HK-2 (cell line): ENCODE measurements at regions not wholly inside any gene's neighbourhood (a gene's known extent, or its start where the extent isn't known, plus 50 kb on each side); places are given as distances from the start of the nearest gene placed in this dataset.

Experiments
- DNase-seq: peaks from one replicate; pipeline ENCODE4 v3.0.0-alpha.2; 2018; ENCODE audit not compliant: unreplicated experiment

GRCh38 chr11:25961539-25961938 is 370.4 kb upstream of the ANO3 start:
- no peak for DNase-seq

DNA sequence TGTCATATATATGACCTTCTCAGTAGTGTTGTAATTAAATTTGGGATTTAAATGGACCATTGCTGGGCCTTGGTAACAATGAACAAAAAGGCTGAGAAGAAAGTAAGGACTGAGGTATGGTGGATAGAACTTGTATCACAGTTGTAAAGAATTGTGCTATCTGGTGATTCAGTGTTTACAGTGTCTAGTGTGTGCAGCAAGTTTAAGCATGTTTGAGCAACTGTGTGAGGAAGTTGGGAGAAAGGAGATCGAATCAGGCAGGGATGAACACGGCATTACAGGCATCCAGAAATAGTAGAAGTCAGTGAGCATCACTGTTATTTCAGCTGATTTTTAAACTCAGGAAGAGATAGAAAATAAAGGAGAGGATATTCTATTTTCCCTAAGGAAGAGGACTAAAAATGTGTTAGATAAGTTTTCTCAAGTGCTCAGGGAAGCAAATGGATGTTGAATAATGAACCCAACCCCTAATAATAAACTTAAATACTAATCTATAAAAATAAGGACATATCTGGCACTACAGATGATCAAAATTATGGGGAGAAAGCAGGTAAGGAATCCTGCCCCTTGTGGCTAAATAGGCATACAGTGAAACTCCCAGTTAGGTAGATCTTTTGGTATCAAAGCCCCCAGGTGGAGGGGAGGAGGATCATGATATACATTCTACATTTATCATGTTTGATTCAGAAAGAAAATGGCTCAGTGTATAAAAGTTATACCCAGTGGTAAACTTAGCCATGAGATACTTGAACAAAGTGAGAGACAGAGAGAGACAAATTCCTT is 361.0 kb upstream of the ANO3 start:
- no peak for DNase-seq

DNA sequence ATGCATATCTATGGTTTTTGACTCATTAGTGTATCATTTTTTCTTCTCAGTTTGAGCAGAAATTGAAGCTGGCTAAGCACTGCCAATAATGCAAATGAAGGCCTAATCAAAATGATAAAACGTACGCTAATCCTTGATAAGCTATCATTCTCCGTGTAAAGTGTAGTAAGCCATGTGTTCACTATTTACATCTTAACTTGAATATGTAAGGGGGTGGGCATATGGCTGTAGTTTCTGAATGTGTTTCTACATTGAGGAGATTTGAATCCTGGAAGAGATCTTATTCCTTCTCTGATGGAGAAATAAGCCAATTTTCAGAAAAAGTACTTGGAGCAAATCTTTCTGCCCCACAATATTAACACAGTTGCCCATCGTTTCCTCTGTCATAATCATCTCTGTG is 351.8 kb upstream of the ANO3 start:
- DNase-seq = no peak

- no peak for DNase-seq
Observed at GRCh38 chr11:25981998-25982397, 349.9 kb upstream of the ANO3 start.

DNA sequence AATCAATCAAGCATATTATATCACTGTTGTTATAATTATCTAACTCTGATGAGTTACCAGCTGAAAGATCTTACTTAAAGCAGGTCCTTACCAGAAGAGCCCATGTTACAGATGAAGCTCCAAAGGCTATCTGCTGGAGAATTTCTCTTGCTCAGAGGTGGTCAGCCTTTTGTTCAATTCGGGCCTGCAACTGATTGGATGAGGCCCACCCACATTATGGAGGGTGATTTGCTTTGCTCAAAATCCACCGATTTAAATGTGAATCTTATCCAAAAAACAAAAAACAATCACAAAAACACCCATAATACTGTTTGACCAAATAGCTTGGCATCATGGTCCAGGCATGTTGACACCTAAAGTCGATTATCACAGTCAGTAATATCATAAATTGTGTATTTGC is 348.6 kb upstream of the ANO3 start:
- no peak for DNase-seq

- no peak for DNase-seq
Observed at GRCh38 chr11:25988178-25988577, 343.8 kb upstream of the ANO3 start.

DNA sequence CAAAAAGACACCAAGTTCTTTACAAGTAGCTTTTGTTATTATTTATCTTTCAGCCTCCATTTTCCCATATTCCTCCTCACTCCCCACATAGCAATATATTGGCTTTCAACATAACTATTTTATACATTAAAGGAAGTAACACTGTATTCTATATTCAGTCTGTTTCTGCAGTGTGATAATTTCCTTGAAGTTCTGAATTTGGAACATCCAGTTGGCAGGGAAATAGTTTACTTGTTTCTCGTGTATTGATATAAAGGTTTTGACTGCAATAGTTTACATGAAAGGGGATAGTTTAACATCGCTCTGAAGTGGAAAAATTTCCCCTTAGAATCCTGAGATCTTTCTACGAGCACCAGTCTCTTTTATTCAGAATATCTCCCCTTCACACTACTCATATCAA is 341.5 kb upstream of the ANO3 start:
- DNase-seq = no peak

GRCh38 chr11:25991476-25991875 is 340.5 kb upstream of the ANO3 start:
- no peak for DNase-seq

DNA sequence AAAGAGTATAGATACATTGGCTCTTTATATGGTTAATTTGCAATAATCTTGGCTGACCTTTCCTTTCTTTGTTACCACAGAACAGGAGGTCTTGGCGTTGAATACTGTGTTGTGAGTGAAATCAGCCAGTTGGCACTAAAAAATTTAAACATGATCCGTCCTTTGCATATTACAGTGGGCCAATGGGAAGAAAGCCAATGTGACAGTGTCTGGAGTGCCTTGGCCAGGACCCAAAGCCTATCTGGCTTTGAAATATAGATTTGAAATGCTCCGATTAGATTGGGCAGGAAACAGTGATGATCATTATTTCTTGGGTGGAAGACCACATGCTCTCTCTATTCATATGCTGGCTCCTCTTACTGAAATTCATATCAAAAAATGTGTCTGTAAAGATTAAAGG is 339.6 kb upstream of the ANO3 start:
- DNase-seq = no peak

DNA sequence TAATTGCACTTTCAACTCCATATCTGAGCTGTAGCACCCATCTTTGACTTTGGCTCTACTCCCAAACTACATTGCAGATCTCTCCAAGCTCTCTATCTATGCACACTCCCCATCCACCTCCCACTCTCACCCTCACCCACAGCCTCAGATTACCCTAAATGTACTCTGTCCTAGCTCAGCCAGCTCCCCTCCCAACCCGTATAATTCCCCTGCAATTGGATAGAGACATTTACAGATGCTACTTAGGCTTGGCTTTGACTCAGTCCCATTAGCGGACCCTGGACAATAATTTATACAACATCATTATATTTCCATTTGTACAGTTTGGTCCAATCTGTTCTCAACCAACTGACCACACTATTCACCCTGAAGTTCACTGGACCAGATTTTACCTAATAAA is 338.9 kb upstream of the ANO3 start:
- no peak for DNase-seq

DNA sequence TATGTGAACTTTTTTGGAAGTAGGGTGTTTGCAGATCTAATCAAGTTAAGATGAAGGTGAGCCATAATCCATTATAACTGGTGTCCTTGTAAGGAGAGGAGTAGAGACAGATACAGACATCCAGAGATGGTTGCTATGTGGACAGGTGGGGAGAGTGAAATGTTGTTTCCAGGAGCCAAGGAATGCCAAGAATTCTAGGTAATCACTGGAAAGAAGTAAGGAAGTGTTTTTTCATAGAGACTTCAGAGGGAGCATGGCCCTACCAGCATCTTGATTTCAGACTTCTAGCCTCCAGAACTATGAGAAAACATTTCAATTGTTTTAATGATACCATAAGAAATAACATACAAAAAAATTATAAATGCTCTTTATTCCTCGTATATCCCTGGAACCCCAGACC is 320.5 kb upstream of the ANO3 start:
- DNase-seq = no peak

DNA sequence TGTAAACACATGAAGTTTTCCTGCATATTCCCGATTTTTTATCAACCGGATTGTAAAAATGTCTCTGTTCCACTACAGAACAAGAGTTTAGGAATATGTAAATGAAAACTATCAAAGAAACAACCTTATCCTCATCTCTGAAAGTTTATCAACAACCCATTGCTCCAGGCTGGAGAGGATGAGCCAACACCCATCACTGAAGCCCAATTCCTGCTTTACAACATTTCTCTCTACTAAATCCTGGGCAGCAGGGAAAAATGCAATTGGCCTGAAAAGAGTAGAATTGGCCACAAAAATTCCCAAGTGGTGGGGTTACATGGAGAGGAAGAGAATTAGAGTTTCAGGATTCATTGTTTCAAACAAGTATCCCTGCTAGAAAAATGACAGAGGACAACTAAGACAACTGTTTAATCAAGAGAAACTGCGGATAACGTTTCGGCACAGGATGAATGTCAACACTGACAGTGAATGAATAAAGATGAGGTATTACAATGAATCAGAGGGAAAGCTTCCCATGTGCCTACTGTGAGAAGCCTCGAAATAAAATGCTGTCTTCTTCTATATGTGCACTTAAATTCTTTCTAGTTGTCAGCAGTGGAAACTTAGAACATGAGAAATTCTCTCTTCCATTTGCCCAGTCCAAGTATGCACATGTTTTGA is 317.3 kb upstream of the ANO3 start:
- no peak for DNase-seq

GRCh38 chr11:26017322-26017860 is 314.5 kb upstream of the ANO3 start:
- no peak for DNase-seq

- DNase-seq = no peak
Observed at GRCh38 chr11:26017903-26018302, 314.0 kb upstream of the ANO3 start.

- DNase-seq = no peak
Observed at GRCh38 chr11:26018336-26018735, 313.6 kb upstream of the ANO3 start.

DNA sequence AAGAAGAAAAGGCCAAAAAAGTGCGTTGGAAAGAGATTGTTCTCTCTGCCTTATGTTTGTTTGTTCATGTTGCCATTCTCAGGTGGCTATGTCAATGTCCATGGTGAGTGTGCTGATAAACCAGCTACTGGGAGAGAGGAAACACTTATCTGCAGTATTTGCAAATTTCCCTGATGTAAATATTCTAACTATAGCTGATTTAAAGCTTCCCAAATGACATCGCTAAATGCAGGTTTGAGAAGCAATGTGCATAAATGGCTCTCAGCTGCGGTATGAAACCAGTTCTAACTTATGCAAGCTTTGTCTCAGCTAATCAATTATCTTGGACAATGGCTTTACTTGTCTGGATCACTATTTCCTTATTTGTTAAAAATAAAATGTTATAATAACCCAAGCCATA is 312.5 kb upstream of the ANO3 start:
- no peak for DNase-seq

- DNase-seq = no peak
Observed at GRCh38 chr11:26021017-26021416, 310.9 kb upstream of the ANO3 start.

DNA sequence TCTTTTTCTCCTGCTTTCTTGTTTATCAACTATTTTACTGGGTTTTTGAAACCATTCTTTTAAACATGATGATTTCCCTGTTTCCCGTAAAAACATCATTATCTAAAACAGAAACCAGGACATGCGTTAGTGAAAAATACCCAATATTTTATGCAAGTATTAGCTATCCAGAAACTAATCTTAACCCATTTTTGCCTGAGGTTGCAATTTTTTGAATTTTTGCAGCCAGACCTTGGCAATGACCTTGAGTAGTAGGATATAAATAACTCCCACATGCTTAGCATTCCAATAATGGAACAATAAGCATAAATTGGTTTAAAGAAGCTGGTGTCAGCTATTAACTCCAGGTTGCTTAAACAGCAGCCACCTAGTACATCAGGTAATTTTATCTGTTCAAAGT is 308.9 kb upstream of the ANO3 start:
- no peak for DNase-seq

DNA sequence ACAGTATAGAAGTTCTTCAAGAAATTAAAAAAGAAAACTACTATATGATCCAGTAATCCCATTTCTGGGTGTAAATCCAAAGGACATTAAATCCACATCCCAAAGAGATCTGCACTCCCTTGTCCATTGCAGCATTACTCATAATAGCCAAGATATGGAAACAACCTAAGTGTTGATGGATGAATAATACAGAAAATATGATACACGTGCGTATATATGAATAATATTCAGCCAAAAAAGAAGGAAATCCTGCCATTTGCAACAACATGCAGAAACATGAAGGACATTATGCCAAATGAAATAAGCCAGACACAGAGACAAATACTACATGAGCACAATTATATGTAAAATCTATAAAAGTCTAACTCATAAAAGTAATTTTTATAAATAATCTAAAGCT is 306.3 kb upstream of the ANO3 start:
- DNase-seq = no peak

DNA sequence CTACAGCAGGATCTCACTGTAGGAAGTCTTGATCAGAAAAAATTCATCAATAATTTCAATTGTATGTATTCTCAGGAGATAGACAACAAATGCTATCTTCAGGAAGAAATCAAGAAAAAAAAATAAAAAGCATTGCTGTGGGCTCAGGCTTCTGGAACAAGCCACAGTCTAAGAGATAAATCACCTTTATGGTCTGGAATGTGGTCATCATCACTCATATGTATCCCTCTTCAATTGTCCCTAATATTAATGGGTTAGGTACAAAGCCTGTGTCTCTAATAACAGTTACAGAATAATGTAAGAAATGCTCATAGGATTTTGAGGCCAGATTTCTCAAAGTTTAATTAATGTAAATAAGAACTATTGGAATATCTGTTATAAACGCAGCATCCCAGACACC is 305.9 kb upstream of the ANO3 start:
- DNase-seq = no peak

DNA sequence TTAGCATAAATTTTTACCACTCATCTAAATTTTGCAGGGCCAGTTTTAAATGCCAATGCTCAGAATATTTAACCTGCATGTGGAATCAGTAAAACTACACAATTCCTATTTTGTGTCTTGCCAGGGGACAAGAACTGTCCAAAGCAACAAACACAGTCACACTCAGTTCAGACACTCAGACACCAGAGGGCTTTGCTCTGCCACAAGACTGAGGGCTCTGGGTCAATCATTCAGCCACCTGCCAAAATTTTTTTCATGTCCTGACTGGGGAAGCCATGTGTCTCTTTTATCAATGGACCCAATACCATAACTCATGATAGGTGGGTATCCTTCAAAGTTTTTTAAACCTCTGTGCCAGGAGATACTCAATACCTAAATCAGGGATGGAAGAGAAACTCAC is 304.0 kb upstream of the ANO3 start:
- DNase-seq = no peak

DNA sequence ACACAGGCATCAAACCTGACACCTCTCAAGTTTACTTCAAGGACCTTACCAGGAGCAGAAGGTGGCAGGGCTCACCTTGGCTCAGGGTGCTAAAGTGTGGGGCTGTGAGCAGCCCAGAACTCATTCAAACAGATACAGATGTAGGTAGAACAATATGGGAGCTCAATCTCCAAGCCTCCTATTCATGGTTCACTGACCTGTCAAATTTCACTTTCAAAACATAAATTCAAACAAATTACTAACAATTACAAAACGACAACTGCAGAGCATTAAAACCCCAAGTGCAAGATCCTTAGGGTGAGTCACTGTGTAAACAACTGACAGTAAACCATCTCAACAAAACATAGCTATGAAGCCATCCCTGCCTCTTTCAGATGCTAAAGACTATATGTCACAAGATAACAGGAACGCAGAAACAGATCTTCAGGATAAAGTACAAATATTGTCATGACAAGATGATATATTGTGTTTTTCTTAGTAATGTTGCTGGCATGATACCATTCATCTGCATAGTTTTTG is 303.5 kb upstream of the ANO3 start:
- no peak for DNase-seq

GRCh38 chr11:26030399-26030798 is 301.5 kb upstream of the ANO3 start:
- DNase-seq = no peak
